GDM1 (cell line): ENCODE measurements at regions not wholly inside any gene's neighbourhood (a gene's known extent, or its start where the extent isn't known, plus 50 kb on each side); places are given as distances from the start of the nearest gene placed in this dataset.

Experiments used
- DNase-seq: peaks from one replicate; lab custom pipeline; 2025; lab: John Stamatoyannopoulos, UW

DNA sequence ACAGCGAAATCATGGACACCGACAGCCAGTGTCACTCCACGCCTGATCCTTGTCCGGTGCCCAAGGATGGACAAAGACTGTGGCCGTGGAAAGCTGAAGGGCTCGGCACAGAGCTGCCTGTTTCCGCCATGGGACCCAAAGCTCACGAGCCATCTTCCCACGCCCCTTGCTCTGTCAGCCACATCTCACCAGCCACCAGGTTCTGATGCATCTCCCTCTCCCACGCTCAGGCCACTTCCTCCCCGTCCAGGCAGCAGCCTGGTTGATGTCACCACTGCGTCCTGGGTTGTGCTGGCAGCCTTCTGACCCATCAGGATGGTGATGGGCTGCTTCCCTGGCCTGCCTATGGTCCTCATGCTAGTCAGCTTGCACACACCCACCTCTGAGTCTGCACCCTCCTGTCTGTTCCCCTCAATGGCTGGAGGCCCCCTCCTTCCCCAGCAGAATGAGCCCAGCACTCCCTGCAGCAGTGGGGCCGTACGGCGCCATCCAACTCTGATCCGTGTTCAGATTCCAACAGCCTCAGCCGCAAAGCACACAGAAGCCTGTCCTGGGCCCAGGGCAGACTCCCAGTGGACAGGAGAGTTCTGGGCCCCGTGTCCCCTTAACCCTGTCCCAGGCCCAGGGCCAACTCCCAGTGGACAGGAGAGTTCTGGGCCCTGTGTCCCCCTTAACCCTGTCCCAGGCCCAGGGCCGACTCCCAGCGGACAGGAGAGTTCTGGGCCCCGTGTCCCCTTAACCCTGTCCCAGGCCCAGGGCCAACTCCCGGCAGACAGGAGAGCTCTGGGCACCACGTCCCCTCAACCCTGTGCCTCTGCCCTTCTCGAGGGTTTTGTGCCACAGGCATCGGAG lies 259.5 kb downstream of the BRD1 start:
- no peak for DNase-seq

DNA sequence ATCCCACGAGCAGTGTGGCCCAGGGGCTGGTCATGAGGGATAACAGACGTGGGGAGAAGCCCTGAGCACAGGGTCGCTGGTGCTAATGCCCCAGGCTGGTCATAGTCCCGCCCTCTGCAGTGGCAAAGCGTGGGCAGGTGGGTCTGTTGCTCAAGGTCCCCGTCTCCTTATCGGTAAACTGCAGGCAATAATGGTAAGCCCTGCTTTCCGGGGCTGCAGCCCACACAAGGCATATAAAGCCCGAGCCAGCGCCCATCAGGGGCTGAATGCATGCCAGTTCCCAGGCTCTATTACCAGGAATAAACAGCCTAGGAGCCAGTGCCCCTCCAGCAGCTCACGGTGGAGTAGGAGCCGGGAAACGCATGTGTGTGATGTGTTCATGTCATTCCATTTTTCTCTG lies 261.0 kb downstream of the BRD1 start:
- no peak for DNase-seq

DNA sequence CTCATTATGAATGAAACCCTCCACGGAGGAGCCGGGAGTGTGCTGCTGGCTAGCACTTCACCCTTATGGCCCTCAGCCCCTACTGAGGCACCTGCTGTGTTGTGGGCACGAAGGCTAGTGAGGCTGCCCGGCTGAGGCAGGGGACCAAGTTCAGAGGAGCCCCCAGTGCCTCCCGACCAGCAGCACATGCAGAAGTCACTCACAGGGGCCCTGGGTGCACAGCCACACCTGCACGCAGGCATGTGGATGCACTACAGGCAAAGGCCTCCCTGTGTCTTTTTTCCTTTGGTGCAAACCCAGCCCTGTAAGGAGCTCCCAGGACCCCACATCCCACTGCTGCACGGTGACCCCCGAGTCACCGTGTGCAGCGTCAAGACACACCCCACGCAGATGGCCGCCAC lies 261.5 kb downstream of the BRD1 start:
- DNase-seq: no peak

DNA sequence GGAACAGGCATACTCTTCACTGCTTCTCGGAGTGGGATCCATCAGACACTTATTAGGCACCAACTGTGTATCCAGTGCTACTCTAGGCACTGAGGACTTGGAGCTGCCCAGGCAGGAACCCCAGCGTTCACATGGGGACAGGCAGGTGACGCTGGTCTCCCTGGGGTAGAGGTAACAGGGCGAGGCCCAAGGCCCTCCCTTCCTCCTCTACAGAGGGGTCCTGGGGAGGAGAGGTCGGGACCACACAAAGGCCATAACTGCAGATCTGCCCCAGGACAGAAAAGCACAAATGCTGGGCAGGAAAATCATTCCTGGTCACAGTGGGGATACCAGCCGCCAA lies 262.2 kb downstream of the BRD1 start:
- no peak for DNase-seq

DNA sequence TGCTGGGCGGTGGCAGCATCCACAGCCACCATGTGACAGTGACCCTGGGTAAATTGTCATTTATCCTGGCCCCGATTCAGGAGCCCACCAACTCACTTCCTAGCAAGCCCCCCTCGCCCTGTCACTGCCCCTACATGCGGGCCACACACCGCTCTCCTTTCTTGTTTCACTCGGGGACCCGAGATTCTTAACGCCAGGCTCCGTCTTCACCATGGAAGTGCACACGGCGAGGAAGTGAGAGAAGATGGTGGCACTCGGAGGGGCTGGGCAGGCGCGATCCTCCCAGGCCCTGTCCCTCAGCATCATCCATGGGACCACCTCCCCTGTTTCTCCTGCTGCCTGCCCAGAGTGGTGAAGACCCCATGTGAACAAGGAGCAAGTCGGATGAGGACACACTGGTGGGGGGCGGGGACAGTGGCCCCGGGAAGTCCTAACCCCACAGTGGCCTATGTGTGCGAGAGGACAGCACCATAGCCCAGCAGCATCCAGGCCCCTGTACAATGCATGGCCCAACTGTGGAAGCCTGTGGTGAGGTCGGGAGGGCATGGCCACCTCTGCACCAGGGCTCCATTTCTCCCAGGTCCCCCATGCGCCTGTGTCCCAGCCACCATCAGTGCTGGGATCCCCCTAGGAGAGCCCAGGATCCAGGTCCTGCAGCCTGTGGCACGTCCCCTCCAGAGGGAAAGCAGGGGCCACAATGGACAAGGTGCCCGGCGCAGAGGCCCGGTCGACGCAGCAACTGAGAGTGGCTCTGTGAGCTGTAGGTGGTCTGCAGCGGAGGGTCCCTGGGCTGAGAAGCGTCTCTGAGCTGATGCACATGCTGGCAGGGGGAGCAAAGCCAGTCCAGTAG lies 262.8 kb downstream of the BRD1 start:
- no peak for DNase-seq

DNA sequence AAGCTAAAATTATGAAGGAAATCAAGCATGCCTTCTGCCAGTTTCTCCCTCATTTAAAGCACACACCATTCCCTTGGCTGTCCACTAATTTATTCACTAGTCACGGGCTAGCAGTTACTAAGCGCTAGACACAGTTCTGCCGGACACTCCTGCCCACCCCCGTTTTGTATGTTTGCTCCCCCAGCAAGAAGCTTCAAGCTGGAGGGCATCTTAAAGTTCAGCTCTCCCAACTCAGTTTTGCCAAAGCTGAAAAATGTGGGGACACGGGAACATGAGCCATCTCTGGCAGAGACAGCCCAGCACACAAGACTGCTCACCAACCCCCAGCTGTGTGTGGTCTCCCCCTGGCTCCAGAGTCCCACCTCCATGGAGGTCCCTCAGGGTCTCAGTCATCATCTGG lies 263.6 kb downstream of the BRD1 start:
- no peak for DNase-seq

DNA sequence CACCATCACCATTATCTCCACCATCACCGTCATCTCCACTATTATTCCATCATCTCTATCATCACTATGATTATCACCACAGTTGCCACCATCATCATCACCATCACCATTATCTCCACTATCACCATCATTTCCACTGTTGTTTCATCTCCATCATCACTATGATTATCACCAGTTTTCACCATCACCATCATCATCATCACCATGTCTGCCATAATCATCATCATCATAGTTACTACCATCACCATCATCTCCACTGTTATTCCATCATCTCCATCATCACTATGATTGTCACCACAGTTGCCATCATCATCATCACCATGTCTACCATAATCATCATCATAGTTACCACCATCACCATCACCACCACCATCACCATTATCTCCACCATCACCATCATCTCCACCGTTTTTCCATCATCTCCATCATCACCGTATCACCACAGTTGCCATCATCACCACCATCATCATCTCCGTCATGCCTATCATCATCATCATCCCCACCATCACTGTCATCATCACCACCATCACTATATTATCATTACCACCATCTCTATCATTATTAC lies 264.9 kb downstream of the BRD1 start:
- DNase-seq: no peak

DNA sequence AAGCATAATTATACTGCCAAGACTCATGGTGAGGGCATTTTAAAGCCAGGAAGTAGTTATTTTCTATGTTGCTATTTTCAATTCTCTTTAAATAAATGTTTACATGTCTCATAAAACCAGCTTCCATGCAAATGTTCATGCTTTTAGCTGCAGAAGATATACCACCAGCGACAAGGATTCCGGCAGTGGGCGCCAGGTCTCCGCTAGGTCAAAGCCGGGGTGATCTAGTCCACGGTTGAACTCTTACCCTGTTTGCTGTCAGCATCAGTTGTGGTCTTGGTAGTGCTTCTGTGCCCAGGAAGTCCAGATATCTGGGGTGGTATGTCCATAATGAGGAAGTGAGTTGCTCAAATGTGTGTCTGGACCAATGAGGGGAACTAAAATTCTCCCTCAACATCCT lies 265.7 kb downstream of the BRD1 start:
- no peak for DNase-seq

DNA sequence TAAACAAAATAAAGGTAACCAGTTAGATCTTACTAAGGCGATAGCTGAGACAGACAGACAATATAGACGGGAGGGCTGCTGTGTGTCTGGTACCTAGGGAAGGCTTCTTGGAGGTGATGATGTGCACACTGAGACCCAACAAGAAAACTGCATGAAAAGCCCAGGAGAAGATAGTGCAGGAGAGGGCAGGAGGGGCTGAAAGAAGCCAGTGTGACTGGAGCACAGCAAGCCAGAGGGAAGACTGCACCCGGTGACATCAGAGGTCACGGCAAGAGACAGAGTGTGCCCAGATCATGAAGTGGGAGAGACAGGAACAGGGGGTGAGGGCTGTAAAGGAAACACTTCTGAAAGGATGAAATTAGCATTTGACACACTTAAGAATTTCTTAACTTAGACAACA lies 266.3 kb downstream of the BRD1 start:
- no peak for DNase-seq

DNA sequence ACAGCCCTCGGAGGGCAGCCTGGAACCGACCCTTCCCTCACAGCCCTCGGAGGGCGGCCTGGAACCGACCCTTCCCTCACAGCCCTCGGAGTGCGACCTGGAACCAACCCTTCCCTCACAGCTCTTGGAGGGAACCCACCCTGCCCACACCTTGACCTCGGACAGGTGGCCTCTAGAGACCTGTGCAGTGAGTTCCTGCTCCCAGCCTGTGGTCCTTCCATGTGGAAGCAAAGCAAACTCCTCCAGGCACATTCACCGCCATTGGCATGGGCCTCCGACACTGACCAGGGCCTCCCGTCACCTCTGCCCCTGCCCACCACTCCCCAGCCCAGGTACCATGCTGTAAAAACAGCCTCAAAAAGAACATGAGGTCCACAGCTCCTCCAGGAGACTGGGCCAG lies 272.1 kb downstream of the BRD1 start:
- DNase-seq: no peak

DNA sequence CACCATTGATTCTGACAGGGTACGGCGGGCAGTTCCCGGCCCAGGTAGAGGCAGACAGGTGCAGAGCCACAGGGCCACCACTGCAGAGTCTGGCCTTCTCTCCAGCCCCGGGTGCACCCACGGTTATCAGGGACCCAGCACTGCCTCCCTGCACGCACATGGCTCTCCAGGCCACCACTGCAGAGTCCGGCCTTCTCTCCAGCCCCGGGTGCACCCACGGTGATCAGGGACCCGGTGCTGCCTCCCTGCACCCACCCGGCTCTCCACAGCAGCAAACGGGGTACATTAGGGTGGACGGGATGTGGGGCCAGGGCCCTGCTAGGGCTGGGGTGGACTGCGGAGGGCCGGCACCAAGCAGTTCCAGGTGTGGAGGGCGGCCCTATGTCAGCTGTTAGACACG lies 272.9 kb downstream of the BRD1 start:
- DNase-seq: no peak

DNA sequence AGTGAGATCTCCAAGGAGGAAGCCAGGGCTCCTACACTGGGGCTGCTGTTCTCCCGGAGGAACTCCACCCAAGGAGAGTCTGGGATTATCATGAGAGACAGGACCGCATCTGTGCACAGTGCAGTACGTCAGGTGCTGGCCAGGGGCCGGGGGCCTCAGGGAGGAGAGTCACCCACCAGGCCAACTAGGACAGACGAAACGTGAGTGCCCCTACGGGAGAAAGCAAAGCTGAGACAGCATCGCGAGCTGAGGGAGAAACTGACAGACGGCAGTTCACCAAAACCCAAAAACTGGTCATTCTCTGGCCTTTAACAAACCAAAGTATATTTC lies 273.4 kb downstream of the BRD1 start:
- no peak for DNase-seq

DNA sequence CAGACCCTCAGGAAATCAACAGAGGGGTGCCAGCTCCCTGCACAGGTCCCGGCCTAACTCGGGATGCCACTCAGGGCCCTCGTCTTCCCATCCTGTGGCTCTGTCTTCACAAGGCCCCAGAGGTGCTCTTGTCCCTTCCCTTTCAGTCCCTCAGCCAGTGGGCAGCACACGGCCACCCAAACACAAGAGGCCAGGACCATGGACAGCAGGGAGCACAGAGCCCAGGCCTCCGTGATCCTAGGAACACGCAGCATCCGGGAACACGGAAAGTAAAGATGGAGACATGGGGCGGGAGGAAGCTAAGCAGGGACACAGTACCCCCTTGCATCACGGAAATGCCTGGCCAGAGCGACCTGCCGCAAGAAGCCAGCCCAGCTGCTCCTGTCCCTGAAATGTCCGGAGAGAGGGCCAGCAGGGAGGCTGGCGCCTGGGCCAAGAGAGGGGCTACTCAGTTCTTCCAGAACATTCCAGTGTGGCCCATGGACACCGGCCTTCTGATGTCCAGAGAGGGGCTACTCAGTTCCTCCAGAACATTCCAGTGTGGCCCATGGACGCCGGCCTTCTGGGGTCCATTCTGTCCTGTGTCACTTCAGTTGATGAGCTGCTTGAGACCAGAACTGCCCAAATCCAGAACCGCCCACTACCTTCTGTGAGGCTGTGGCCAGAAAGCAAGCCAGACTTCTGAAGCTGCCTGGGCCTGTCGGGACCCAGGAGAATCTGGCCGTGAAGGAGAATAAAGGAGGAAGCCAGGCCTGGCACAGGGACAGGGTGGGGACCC lies 274.0 kb downstream of the BRD1 start:
- DNase-seq: no peak

DNA sequence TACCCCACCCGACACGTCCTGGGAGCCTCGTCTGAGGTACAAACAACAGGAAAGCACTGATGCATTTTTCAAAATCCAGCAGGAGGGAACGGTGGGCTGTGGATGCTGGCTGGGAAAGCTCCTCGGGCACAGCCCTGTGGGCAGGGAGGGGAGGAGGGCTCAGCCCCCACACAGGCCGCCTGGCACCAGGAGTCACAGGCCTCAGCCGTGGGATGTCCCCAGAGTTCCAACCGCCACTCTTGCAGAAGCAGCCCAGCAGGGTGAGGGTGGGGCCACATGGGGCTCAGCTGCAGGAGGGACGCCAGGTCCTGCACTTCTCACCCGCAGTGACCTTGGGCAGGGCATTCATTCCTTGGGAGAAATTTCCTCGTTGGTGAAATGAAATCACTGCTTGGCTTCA lies 274.6 kb downstream of the BRD1 start:
- DNase-seq: no peak

DNA sequence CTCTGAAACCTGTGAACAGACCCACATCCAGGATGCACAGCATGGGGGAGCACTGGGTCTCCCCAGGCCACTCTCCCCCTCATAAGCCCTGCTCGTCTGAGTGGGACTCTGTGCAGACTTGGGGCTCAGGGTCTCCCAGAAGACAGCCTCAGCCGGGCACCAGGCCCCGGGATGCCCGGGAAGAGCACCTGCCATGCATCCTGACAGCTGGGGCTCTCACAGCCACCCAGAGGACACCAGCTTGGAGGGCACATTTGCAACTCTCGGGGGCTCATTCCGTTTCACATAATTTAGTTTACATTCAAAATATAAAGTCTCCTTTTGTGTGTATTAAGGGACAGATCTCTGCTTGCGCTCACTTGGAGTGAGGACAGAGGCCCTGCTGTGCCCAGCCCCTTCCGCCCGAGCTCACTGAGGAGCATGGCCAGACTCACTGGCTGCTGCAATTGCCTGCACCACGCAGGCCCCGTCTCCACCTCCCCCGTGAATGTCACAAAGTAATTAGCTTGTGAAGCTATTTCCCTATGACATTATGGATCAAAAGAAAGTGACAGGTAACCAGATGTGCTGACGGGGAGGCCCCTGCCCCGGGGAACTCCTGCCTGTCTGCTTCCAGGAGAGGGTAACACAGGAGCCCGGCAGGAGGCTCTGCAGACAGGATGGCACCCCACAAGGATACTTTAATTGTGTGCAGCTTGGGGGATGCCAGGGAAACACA lies 275.6 kb downstream of the BRD1 start:
- DNase-seq: no peak

DNA sequence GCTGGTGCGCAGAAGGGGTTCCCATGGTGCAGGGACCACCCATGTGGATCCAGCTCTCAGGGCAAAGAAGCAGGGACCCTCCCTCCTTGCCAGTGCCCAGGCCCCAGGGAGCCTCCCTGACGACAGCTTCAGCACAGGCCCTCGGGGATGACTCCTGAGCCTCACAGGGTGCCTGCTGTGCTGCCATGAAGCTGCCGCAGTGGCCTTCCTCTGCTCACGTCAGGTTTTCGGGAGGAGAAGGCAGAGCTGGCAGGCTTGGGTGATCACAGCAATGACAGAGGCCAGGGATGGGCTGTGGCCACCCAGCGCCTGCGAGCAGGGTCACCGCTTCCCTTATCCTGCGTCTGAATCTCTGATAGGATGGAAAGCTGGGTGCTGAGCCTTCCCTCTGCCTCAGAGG lies 276.2 kb downstream of the BRD1 start:
- DNase-seq: no peak

DNA sequence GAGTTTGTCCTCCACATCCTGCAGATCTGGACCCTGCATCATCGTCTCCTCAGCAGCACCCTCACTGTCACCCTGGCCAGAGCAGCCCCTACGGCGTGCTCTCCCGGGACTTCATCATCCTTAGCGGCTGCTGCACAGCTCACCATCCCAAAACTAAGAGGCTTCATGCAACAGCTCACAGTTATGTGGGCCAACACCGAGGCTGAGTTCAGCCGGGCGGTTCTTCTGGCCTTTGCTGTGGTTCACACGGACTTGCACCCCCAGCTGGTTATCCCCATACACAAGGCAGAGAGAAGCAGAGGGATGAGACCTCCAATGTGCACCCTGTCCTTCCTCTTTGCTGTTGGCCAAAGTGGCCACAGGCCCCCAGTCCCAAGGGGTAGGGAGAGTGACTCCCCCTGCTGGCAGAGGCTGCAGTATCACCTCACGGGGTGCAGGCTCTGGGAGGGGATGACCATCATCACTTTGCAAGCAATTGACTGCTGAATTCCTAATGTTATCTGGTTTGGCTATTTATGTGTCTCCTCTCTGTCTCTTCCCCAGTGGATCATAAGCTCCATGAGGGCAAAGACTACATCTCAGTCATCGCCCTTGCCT lies 276.8 kb downstream of the BRD1 start:
- DNase-seq: no peak

DNA sequence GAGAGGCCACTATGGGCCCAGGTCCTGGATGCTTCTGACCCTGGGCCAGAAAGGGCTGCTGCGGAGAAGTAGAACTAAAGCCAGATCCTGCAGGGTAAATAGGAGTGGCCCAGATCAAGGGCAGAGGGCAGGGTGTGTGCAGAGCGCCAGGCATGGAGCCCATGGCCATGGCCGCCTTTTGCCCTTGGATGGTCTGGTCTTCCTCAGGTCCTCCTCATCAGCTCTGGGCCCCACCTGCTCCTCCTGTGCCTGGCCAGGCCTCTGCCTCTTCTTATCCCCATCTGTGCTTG lies 277.6 kb downstream of the BRD1 start:
- no peak for DNase-seq

DNA sequence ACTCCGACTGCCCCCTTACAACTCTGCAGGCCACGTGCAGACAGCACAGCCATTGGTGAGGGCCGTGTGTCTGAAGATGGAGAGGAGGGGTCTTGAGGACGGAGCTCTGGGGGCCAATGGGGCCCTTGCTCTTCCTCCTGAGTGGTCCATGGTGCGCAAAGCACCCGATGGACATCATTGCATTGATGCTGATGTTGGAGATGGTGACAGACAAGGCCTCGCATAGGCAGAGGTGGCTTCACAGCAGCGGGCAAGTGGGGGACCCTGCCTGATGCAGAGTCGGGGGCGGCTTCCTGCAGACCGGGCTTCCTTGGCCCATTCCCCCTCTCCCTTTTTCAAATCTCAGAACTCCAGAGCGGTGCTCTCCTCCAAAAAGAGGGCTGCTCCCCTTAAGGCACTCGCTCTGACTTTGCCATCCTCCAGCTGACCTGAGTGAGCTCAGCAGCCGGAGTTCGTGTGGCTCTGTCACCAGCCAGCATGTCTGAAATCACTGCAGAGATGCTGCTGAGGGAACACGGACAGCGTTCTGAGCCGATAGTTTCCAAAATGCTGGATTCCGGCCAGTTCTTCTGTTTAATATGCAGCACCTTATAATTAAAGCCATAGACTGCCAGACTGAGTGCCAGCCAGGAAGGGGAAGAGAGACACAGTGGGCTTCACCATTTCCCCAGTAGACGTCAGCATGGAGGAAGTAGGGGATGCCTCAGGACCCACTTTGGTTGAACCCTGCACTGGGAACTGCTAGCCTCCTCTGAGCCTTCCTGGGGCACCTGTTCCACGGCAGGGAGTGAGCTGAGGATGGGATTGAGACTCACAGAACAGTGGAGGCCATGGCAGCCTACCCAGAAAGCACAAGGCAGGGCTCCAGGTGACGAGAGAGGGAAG lies 278.2 kb downstream of the BRD1 start:
- no peak for DNase-seq

DNA sequence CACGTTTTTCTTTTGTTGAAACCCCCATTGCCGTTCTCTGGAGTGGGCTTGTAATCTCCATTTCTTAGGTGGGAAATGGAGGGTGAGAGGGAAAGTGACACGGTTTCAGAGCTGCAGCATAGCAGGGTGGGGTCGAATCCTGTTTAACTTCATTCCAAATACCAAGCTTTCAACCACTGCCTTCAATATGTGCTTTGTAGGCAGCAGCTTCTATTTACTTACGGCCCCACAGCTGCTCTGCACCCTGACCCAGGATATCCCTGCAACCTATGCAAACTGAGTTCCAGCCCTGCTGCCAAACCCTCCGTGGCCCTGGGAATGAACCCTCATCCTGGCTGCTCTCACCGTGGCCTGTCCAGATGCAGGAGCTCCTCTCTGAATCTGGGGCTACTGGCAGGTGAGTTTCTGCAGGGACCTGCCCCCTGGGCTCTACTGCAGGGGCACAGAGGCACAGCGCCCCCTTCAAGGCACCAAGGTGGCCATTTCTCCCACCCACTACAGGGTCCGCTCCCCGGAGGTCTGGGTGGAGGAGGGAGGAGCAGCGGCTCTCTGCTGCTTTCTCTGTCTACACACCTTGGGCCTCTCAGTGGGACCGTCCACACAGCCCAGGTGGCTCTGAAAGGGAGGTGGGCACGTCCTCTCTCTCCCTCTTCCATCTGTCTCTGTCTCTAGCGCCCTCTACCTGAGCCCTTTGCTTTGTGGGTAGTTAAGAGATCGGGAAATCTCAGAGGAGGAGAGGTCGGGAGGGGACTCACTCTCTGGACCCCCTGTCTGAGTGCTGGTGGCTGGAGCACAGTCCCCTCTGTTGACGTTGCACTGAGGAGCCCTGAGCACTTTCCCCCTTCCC lies 279.1 kb downstream of the BRD1 start:
- DNase-seq: no peak
